Right atrium auricular region (tissue), 2 donors: ENCODE measurements at regions not wholly inside any gene's neighbourhood (a gene's known extent, or its start where the extent isn't known, plus 50 kb on each side); places are given as distances from the start of the nearest gene placed in this dataset.
"Not testable (repeated sequence)": the region's sequence is repeated elsewhere in the genome, so short reads cannot be mapped to it uniquely, and the experiment has no call there.

Experiments
- DNase-seq: peaks from one replicate; pipeline ENCODE4 v3.0.0-alpha.2; 2019; ENCODE audit warnings: low spot score
- H3K27ac ChIP-seq, 2 donors: fragments of 200-600 bp; sonication (generic); 1 replicate in 1 of 2; 2 replicates in 1 of 2; pipeline ENCODE4 v1.5.1; 2016 to 2019
- H3K27me3 ChIP-seq, 2 donors: fragments of 200-600 bp; sonication (generic); one replicate each; pipeline versions ENCODE4 v1.5.1 to v1.6.0; 2017 to 2019
- H3K36me3 ChIP-seq: fragments of 200-600 bp; sonication (generic); one replicate; pipeline ENCODE4 v1.5.1; 2016
- H3K4me1 ChIP-seq, 2 donors: fragments of 200-600 bp; sonication (generic); one replicate each; pipeline versions ENCODE4 v1.5.1 to v1.6.0; 2017 to 2019
- H3K4me3 ChIP-seq, 2 donors: fragments of 200-600 bp; sonication (generic); 1 replicate in 1 of 2; 2 replicates in 1 of 2; pipeline ENCODE4 v1.5.1; 2017 to 2019; ENCODE audit warnings: mild to moderate bottlenecking in 1 of 2, moderate library complexity in 1 of 2
- H3K9me3 ChIP-seq, 2 donors: fragments of 200-600 bp; sonication (generic); one replicate each; pipeline ENCODE4 v1.5.1; 2019
- CTCF ChIP-seq, 2 donors: fragments of 200-600 bp; sonication (generic); IDR thresholded peaks; one replicate each; pipeline ENCODE4 v1.5.1; 2019; ENCODE audit warnings: antibody characterized with exemption in 2 of 2

- H3K27ac ChIP-seq, result peak overlapping the region; percentile 94 to 98
- TF ChIP-seq CTCF (IDR thresholded peaks at IDR 0.05), result no peak
- H3K9me3 ChIP-seq, result no peaks in the 10 kb centered on the region
- H3K4me1 ChIP-seq, result peaks cover 0 to 24% of the 10 kb centered on the region in 2 donors
- no peak for DNase-seq
- H3K36me3 ChIP-seq, result no peaks in the 10 kb centered on the region
- no peaks in the 10 kb centered on the region for H3K27me3 ChIP-seq
- H3K4me3 ChIP-seq, result peak overlapping the region; percentile 72 to 84
These were observed 75.9 kb downstream of the OR2B2 start for GRCh38 chr6:27836141-27836782.

GRCh38 chr6:27834879-27835549, 77.2 kb downstream of the OR2B2 start:
- TF ChIP-seq CTCF (IDR thresholded peaks at IDR 0.05), result no peak
- Histone ChIP-seq H3K4me1 (peaks cover 0 to 24% of the 10 kb centered on the region in 2 donors), H3K27ac (no peak overlapping the region)

GRCh38 chr6:27834384-27834783, 77.8 kb downstream of the OR2B2 start:
- Histone ChIP-seq H3K27me3 (no peaks in the 10 kb centered on the region), H3K36me3 (no peaks in the 10 kb centered on the region), H3K27ac (no peak overlapping the region), H3K9me3 (no peaks in the 10 kb centered on the region), H3K4me3 (no peak overlapping the region), H3K4me1 (peaks cover 0 to 19% of the 10 kb centered on the region in 2 donors)
- TF ChIP-seq CTCF (IDR thresholded peaks at IDR 0.05), result no peak
- no peak for DNase-seq

More at GRCh38 chr6:27834879-27835549, 77.2 kb downstream of the OR2B2 start:
- Histone ChIP-seq H3K9me3 (no peaks in the 10 kb centered on the region), H3K36me3 (no peaks in the 10 kb centered on the region), H3K4me3 (no peak overlapping the region), H3K27me3 (no peaks in the 10 kb centered on the region)
- no peak for DNase-seq

- peaks cover 0 to 13% of the 10 kb centered on the region in 2 donors for H3K4me1 ChIP-seq
- peak; percentile 90 for DNase-seq
- not testable (repeated sequence) for H3K27me3 ChIP-seq, H3K9me3 ChIP-seq, H3K36me3 ChIP-seq
- peak overlapping the region in 1 of 2 donors; percentile 73 for H3K27ac ChIP-seq
- H3K4me3 ChIP-seq, result peak overlapping the region; percentile 44 to 50
These were observed 80.6 kb downstream of the OR2B2 start for GRCh38 chr6:27831434-27832081.

- H3K4me1 ChIP-seq, DNase-seq, H3K27me3 ChIP-seq, H3K36me3 ChIP-seq, H3K9me3 ChIP-seq: not testable (repeated sequence)
- peak overlapping the region; percentile 44 to 50 for H3K4me3 ChIP-seq
- H3K27ac ChIP-seq, result peak overlapping the region; percentile 64 to 73
These were observed 81.4 kb downstream of the OR2B2 start for GRCh38 chr6:27830600-27831433.

- Histone ChIP-seq H3K4me1 (peaks cover 0 to 4% of the 10 kb centered on the region in 2 donors), H3K36me3 (no peaks in the 10 kb centered on the region), H3K9me3 (no peaks in the 10 kb centered on the region), H3K27me3 (no peaks in the 10 kb centered on the region), H3K27ac (peak overlapping the region in 1 of 2 donors; percentile 73), H3K4me3 (peak overlapping the region; percentile 44 to 50)
- DNase-seq, result no peak
- TF ChIP-seq CTCF (IDR thresholded peaks at IDR 0.05), result no peak
These were observed 82.0 kb downstream of the OR2B2 start for GRCh38 chr6:27830212-27830599.
